ENCODE measurements at regions not wholly inside any gene's neighbourhood (a gene's known extent, or its start where the extent isn't known, plus 50 kb on each side); places are given as distances from the start of the nearest gene placed in this dataset.

DNA sequence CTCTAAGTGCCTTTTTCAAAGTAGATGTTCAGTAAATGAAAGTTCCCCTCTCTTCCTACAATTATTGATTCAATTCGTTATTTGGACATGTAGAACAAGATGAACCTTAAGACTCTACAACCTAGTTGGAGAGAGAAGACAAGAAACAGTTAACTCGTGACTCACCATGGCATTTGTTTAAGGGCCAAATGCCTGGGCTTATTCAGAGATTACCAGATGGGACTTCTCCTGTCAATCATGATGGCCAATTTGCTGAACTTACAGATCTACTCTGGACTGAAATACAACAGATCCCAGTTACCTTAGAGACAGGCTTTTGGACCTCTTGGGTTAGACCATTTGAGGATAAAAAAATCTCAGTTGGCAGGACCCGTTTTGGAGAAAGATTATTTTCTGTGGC, 93.5 kb downstream of the C1orf94 start:
- no peak overlapping the region for H3K27ac Mint-ChIP-seq
- peaks cover 40% of the 10 kb centered on the region for H3K27me3 Mint-ChIP-seq (ENCODE audit: low read depth)
- no peaks in the 10 kb centered on the region for H3K36me3 Mint-ChIP-seq
- no peaks in the 10 kb centered on the region for H3K4me1 Mint-ChIP-seq
- no peak for TF ChIP-seq CTCF (IDR thresholded peaks at IDR 0.05; ENCODE audit: unreplicated experiment)
- DNase-seq (ENCODE audit: low spot score in 2 of 2, unreplicated experiment in 2 of 2): no peak
- H3K4me3 Mint-ChIP-seq: no peak overlapping the region
- H3K9me3 Mint-ChIP-seq: no peaks in the 10 kb centered on the region

GRCh38 chr1:34272152-34272551, 95.4 kb downstream of the C1orf94 start:
- H3K27me3 Mint-ChIP-seq (ENCODE audit: low read depth): peaks cover 23% of the 10 kb centered on the region

GRCh38 chr1:34275150-34275549, 98.4 kb downstream of the C1orf94 start:
- Mint-ChIP-seq H3K4me3 (no peak overlapping the region), H3K36me3 (no peaks in the 10 kb centered on the region), H3K4me1 (no peaks in the 10 kb centered on the region), H3K27ac (no peak overlapping the region), H3K27me3 (ENCODE audit: low read depth) (peaks cover 20% of the 10 kb centered on the region), H3K9me3 (no peaks in the 10 kb centered on the region)
- no peak for DNase-seq (ENCODE audit: low spot score in 2 of 2, unreplicated experiment in 2 of 2)
- TF ChIP-seq CTCF (IDR thresholded peaks at IDR 0.05; ENCODE audit: unreplicated experiment): no peak

More at GRCh38 chr1:34272152-34272551, 95.4 kb downstream of the C1orf94 start:
- Mint-ChIP-seq H3K36me3 (no peaks in the 10 kb centered on the region), H3K4me3 (no peak overlapping the region), H3K27ac (no peak overlapping the region), H3K4me1 (no peaks in the 10 kb centered on the region), H3K9me3 (no peaks in the 10 kb centered on the region)
- TF ChIP-seq CTCF (IDR thresholded peaks at IDR 0.05; ENCODE audit: unreplicated experiment): no peak
- DNase-seq (ENCODE audit: low spot score in 2 of 2, unreplicated experiment in 2 of 2): no peak

DNA sequence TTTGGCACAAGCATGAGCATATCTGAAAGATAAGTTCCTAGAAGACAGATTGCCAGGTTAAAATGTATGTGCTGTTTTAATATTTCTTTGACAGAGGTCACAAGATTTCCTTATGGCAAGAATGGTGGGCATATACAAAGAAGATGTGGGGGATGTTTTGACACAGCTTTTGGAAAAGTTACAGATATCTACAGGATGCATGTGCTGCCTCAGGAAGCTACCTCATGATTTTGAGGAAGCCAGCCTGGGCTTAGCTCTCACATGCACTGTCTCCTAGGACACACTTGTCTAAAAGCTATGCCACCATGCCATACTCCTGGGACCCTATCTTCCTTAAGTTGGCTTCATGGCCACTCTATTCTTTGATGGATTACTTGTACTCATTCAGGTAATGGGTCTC, 99.9 kb downstream of the C1orf94 start:
- TF ChIP-seq CTCF (IDR thresholded peaks at IDR 0.05; ENCODE audit: unreplicated experiment): no peak
- H3K4me3 Mint-ChIP-seq: no peak overlapping the region
- H3K4me1 Mint-ChIP-seq: no peaks in the 10 kb centered on the region
- H3K36me3 Mint-ChIP-seq: no peaks in the 10 kb centered on the region
- H3K27me3 Mint-ChIP-seq (ENCODE audit: low read depth): peaks cover 20% of the 10 kb centered on the region
- DNase-seq (ENCODE audit: low spot score in 2 of 2, unreplicated experiment in 2 of 2): no peak
- H3K27ac Mint-ChIP-seq: no peak overlapping the region
- no peaks in the 10 kb centered on the region for H3K9me3 Mint-ChIP-seq

- DNase-seq (ENCODE audit: low spot score in 2 of 2, unreplicated experiment in 2 of 2): no peak
- Mint-ChIP-seq H3K27me3 (ENCODE audit: low read depth) (peaks cover 16% of the 10 kb centered on the region), H3K4me1 (no peaks in the 10 kb centered on the region), H3K27ac (no peak overlapping the region), H3K36me3 (no peaks in the 10 kb centered on the region), H3K4me3 (no peak overlapping the region), H3K9me3 (no peaks in the 10 kb centered on the region)
- TF ChIP-seq CTCF (IDR thresholded peaks at IDR 0.05; ENCODE audit: unreplicated experiment): no peak
Observed at GRCh38 chr1:34277150-34277549, 100.4 kb downstream of the C1orf94 start.

DNA sequence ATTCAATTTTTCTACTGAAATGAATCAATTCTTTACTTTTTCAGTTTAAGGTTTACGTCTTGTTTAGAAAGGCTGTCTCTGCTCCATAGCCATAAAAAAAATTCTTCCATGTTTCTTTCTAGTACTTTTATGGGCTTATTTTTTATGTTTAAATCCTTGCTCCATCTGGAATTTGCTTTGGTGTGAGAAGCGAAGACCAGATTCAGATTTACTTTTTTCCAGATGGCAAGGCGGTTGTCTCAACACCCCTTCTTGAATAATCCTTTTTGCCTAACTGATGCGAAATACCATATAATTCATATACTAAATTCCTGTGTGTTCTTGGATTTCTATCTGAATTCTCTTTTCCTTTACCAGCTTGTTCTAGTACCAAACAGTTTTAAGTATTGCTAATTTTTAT, 101.5 kb downstream of the C1orf94 start:
- H3K27ac Mint-ChIP-seq: no peak overlapping the region
- H3K4me1 Mint-ChIP-seq: no peaks in the 10 kb centered on the region
- TF ChIP-seq CTCF (IDR thresholded peaks at IDR 0.05; ENCODE audit: unreplicated experiment): no peak
- no peak for DNase-seq (ENCODE audit: low spot score in 2 of 2, unreplicated experiment in 2 of 2)
- H3K36me3 Mint-ChIP-seq: no peaks in the 10 kb centered on the region
- H3K27me3 Mint-ChIP-seq (ENCODE audit: low read depth): peaks cover 19% of the 10 kb centered on the region
- no peak overlapping the region for H3K4me3 Mint-ChIP-seq
- H3K9me3 Mint-ChIP-seq: no peaks in the 10 kb centered on the region

Data from mesothelial cell of epicardium (in vitro differentiated cells).